NB4 (cell line): ENCODE measurements at regions not wholly inside any gene's neighbourhood (a gene's known extent, or its start where the extent isn't known, plus 50 kb on each side); places are given as distances from the start of the nearest gene placed in this dataset.

Experiments
- MAX ChIP-seq: IDR thresholded peaks from 2 replicates; pipeline ENCODE4 v1.6.1; 2011; ENCODE audit warnings: low read depth, low read length
- POLR2A ChIP-seq: IDR thresholded peaks from 2 replicates; pipeline ENCODE4 v1.6.1; 2011; ENCODE audit warnings: mild to moderate bottlenecking; ENCODE audit not compliant: insufficient read length; ENCODE audit errors: extremely low read depth
- TF ChIP-seq, protein P1 (sequence below): IDR thresholded peaks from one replicate; pipeline ENCODE4 v1.5.1; 2012; ENCODE audit warnings: low read depth, low read length

GRCh38 chr13:20350382-20350763 lies 118.3 kb upstream of the GJB6 start:
- TF ChIP-seq, protein P1, sequence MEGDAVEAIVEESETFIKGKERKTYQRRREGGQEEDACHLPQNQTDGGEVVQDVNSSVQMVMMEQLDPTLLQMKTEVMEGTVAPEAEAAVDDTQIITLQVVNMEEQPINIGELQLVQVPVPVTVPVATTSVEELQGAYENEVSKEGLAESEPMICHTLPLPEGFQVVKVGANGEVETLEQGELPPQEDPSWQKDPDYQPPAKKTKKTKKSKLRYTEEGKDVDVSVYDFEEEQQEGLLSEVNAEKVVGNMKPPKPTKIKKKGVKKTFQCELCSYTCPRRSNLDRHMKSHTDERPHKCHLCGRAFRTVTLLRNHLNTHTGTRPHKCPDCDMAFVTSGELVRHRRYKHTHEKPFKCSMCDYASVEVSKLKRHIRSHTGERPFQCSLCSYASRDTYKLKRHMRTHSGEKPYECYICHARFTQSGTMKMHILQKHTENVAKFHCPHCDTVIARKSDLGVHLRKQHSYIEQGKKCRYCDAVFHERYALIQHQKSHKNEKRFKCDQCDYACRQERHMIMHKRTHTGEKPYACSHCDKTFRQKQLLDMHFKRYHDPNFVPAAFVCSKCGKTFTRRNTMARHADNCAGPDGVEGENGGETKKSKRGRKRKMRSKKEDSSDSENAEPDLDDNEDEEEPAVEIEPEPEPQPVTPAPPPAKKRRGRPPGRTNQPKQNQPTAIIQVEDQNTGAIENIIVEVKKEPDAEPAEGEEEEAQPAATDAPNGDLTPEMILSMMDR, result no peak
- TF ChIP-seq POLR2A (no peak), MAX (no peak)
